GM12878 (cell line): ENCODE measurements at regions not wholly inside any gene's neighbourhood (a gene's known extent, or its start where the extent isn't known, plus 50 kb on each side); places are given as distances from the start of the nearest gene placed in this dataset.

Experiments used
- ATAC-seq: fragments of 200-7000 bp; cut with Tn5 transposase; 3 replicates; pipeline ENCODE4 v1.9.1; 2020; ENCODE audit warnings: mild to moderate bottlenecking, moderate library complexity
- BruUV-seq: library from RNA; stranded (reverse); fragments of 400-500 nt; replicated peaks from 2 replicates; lab custom pipeline; 2021; lab: Mats Ljungman, UMichigan
- CTCF ChIA-PET: fragments of 300-600 bp; sonication (Branson Sonifier 250); formaldehyde crosslinking; extraction: SDS; loops from one replicate; lab custom pipeline; 2021; ENCODE audit warnings: inconsistent platforms; lab: Yijun Ruan, JAX
- POLR2A ChIA-PET: fragments of 350-600 bp; formaldehyde crosslinking; extraction: SDS; loops from one replicate; lab custom pipeline; 2021; ENCODE audit warnings: inconsistent platforms; lab: Charles Lee
- RAD21 ChIA-PET: fragments of 300-600 bp; sonication (Branson Sonifier 250); formaldehyde crosslinking; loops from one replicate; lab custom pipeline; 2023; ENCODE audit warnings: antibody characterized with exemption; ENCODE audit not compliant: unreplicated experiment; lab: Charles Lee
- SMC1A ChIA-PET: fragments of 300-600 bp; sonication (Branson Sonifier 250); formaldehyde crosslinking; loops from one replicate; lab custom pipeline; 2023; ENCODE audit not compliant: unreplicated experiment, uncharacterized antibody; lab: Charles Lee
- DNase-seq: peaks from one replicate; pipeline ENCODE4 v3.0.0-alpha.2; 2011; ENCODE audit warnings: low read depth, low spot score
- FAIRE-seq: peaks from 3 replicates; lab custom pipeline; 2011; peaks lifted over from hg19 to GRCh38; lab: Jason Lieb, UNC
- H2AFZ ChIP-seq: 2 replicates; pipeline ENCODE4 v1.6.0; 2011; ENCODE audit warnings: low read depth, low read length, control low read depth; ENCODE audit not compliant: control insufficient read depth
- H3K27ac ChIP-seq: 2 replicates; pipeline ENCODE4 v1.5.1; 2011; ENCODE audit warnings: control low read depth; ENCODE audit not compliant: control insufficient read depth, insufficient read depth
- H3K27me3 ChIP-seq, 2 experiments: replicated peaks in 1 of 2; 2 replicates each; pipeline versions ENCODE4 v1.6.0 to v1.6.1; 2011; ENCODE audit warnings: low read length in 1 of 2; ENCODE audit not compliant: control insufficient read depth in 2 of 2, insufficient read depth in 2 of 2
- H3K36me3 ChIP-seq, 2 experiments: 2 replicates each; pipeline ENCODE4 v1.5.1; 2011; ENCODE audit warnings: low read length in 1 of 2; ENCODE audit not compliant: control insufficient read depth in 2 of 2, insufficient read depth in 2 of 2
- H3K4me1 ChIP-seq: 2 replicates; pipeline ENCODE4 v1.6.1; 2011; ENCODE audit warnings: mild to moderate bottlenecking, low read length, moderate library complexity, mixed read lengths; ENCODE audit not compliant: control insufficient read depth, insufficient read depth
- H3K4me2 ChIP-seq: 2 replicates; pipeline ENCODE4 v1.6.0; 2011; ENCODE audit warnings: control low read depth; ENCODE audit not compliant: control insufficient read depth, insufficient read depth
- H3K4me3 ChIP-seq: fragments of 200-600 bp; sonication (generic); 2 replicates; pipeline ENCODE4 v1.5.1; 2016
- H3K79me2 ChIP-seq: 2 replicates; pipeline ENCODE4 v1.6.0; 2011; ENCODE audit warnings: low read length; ENCODE audit not compliant: control insufficient read depth, insufficient read depth
- H3K9ac ChIP-seq: 2 replicates; pipeline ENCODE4 v1.8.0; 2011; ENCODE audit warnings: low read length, control low read depth, mixed read lengths; ENCODE audit not compliant: control insufficient read depth, insufficient read depth
- H3K9me3 ChIP-seq: replicated peaks from 3 replicates; pipeline ENCODE4 v1.5.1; 2011; ENCODE audit warnings: mild to moderate bottlenecking, low read length; ENCODE audit not compliant: control insufficient read depth, insufficient read depth
- H4K20me1 ChIP-seq: 2 replicates; pipeline ENCODE4 v1.6.0; 2011; ENCODE audit not compliant: control insufficient read depth, insufficient read depth
- CREM ChIP-seq: IDR thresholded peaks from 2 replicates; pipeline ENCODE4 v1.6.1; 2014; ENCODE audit warnings: antibody characterized with exemption, low read depth
- EP300 ChIP-seq, 2 experiments: fragments of 150-350 bp in 1 of 2; IDR thresholded peaks; 2 replicates each; pipeline ENCODE4 v1.6.1; 2011 to 2012; ENCODE audit warnings: low read depth in 2 of 2, low read length in 2 of 2, borderline replicate concordance in 1 of 2, improper control_type of control experiment in 1 of 2, inconsistent platforms in 1 of 2; ENCODE audit not compliant: control insufficient read depth in 1 of 2
- EZH2 ChIP-seq: IDR thresholded peaks from 2 replicates; pipeline ENCODE4 v1.6.1; 2012; ENCODE audit warnings: low read depth, mild to moderate bottlenecking, control low read depth, inconsistent platforms, low read length, borderline replicate concordance; ENCODE audit not compliant: control insufficient read depth
- KLF5 ChIP-seq: fragments of 450-650 bp; IDR thresholded peaks from 2 replicates; pipeline ENCODE4 v1.6.1; 2014; ENCODE audit warnings: mild to moderate bottlenecking; ENCODE audit not compliant: partially characterized antibody
- NFYB ChIP-seq: IDR thresholded peaks from 2 replicates; pipeline ENCODE4 v1.6.1; 2011; ENCODE audit warnings: low read depth, mild to moderate bottlenecking, low read length, improper control_type of control experiment, moderate library complexity; ENCODE audit not compliant: insufficient read depth
- PAX5 ChIP-seq: IDR thresholded peaks from 2 replicates; pipeline ENCODE4 v1.6.1; 2011; ENCODE audit warnings: low read depth, low read length, borderline replicate concordance
- TCF7 ChIP-seq: IDR thresholded peaks from 2 replicates; pipeline ENCODE4 v1.6.1; 2014; ENCODE audit warnings: antibody characterized with exemption, borderline replicate concordance
- ZNF274 ChIP-seq: IDR thresholded peaks from one replicate; pipeline ENCODE4 v1.8.0; 2011; ENCODE audit not compliant: insufficient read length, insufficient read depth
- WGBS: methylation state at CpG from one replicate; pipeline ENCODE4 v1.1.6; 2016; ENCODE audit warnings: low lambda C conversion rate; ENCODE audit not compliant: insufficient replicate concordance, insufficient coverage; ENCODE audit errors: missing lambda C conversion rate; 5-methylcytosine and 5-hydroxymethylcytosine counted together
- in situ Hi-C: fragments of 300-500 bp; cut with MboI; formaldehyde crosslinking; loops from 9 replicates; pipeline ENCODE4 v1.14.3; 2018; ENCODE audit warnings: mixed read lengths
- intact Hi-C: fragments of 100-400 bp; cut with micrococcal nuclease; formaldehyde crosslinking; loops from one replicate; pipeline ENCODE4 v1.14.2; 2022; ENCODE audit not compliant: unreplicated experiment
- TF ChIP-seq, protein P1 (sequence below): fragments of 450-650 bp; IDR thresholded peaks from 2 replicates; pipeline ENCODE4 v1.6.1; 2017; ENCODE audit warnings: mild to moderate bottlenecking
- TF ChIP-seq, protein P2 (sequence below): IDR thresholded peaks from 2 replicates; pipeline ENCODE4 v1.6.1; 2011; ENCODE audit warnings: low read depth, mild to moderate bottlenecking, low read length, moderate library complexity, borderline replicate concordance; ENCODE audit errors: extremely low read depth
- TF ChIP-seq, protein P3 (sequence below): fragments of 450-650 bp; IDR thresholded peaks from 2 replicates; pipeline ENCODE4 v1.6.1; 2017; ENCODE audit warnings: mild to moderate bottlenecking, moderate library complexity

DNA sequence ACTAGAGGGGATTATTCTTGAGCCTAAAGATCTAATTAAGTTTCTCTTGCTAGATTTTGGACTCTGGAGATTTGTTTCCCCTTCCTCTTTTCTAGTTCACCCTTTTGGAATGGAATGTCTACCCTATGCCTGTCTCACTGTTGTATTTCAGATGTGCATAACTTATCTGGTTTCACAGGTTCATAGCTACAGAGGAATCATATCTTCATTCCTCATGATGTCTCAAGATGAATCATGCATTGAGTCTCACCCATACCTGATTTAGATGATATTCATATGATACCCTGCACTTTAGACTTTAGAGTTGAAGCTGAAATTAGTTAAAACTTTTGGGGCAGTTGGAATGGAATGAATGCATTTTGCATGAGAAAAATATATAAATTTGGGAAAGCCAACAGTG is 246.7 kb downstream of the HS3ST1 start:
- H4K20me1 ChIP-seq: no peaks in the 10 kb centered on the region
- ChIA-PET CTCF (no interaction called here), POLR2A (no interaction called here), RAD21 (no interaction called here)
- H3K27me3 ChIP-seq: no peaks in the 10 kb centered on the region; a peak in 1 of 4 replicates
- no peaks in the 10 kb centered on the region for H3K9me3 ChIP-seq
- DNase-seq: no peak
- H2AFZ ChIP-seq: no peak overlapping the region
- intact Hi-C loops: no loop called here
- H3K9ac ChIP-seq: no peak overlapping the region
- H3K27ac ChIP-seq: no peak overlapping the region
- no peak overlapping the region for H3K4me2 ChIP-seq
- H3K4me3 ChIP-seq: no peak overlapping the region
- TF ChIP-seq CREM (no peak), NFYB (no peak), EP300 (IDR thresholded peaks at IDR 0.05; ENCODE audit: borderline replicate concordance in 1 of 2, control insufficient read depth in 1 of 2, low read depth in 2 of 2, low read length in 2 of 2) (no peak)
- TF ChIP-seq, protein P1, sequence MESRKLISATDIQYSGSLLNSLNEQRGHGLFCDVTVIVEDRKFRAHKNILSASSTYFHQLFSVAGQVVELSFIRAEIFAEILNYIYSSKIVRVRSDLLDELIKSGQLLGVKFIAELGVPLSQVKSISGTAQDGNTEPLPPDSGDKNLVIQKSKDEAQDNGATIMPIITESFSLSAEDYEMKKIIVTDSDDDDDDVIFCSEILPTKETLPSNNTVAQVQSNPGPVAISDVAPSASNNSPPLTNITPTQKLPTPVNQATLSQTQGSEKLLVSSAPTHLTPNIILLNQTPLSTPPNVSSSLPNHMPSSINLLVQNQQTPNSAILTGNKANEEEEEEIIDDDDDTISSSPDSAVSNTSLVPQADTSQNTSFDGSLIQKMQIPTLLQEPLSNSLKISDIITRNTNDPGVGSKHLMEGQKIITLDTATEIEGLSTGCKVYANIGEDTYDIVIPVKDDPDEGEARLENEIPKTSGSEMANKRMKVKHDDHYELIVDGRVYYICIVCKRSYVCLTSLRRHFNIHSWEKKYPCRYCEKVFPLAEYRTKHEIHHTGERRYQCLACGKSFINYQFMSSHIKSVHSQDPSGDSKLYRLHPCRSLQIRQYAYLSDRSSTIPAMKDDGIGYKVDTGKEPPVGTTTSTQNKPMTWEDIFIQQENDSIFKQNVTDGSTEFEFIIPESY: no peak
- TF ChIP-seq, protein P2, sequence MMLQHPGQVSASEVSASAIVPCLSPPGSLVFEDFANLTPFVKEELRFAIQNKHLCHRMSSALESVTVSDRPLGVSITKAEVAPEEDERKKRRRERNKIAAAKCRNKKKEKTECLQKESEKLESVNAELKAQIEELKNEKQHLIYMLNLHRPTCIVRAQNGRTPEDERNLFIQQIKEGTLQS: no peak
- TF ChIP-seq, all 136 proteins: peak for 0
- in situ Hi-C loops: no loop called here
- BruUV-seq: no TSS peak
- no peak for FAIRE-seq
- no peak for ATAC-seq
- H3K4me1 ChIP-seq: no peaks in the 10 kb centered on the region
- SMC1A ChIA-PET: interaction anchor here (0.6 kb wide), 1 partner anchor 216 kb away, joined by 3 read pairs; no protein-coding TSS in a partner anchor
- H3K79me2 ChIP-seq: no peaks in the 10 kb centered on the region
- no peaks in the 10 kb centered on the region for H3K36me3 ChIP-seq

DNA sequence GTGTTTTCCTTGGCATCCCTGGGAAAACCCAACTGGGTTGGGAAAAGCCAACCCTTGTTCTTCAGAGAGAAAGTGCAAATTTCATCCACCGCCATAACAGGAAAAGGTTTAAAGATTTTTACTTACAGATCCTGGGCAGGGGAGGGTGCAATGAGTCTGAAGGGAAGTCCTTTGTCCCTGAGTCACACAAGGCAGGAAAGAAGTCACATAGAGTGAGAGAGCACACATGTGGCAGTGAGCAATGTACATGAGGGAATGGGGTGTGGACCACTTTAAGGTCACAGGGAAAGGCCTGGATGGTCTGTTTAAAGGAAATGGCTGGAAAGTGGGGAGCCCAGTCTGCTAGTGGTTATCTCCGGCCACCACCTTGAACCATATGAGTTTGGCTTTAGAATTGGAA is 248.9 kb downstream of the HS3ST1 start:
- intact Hi-C loops (no loop called here), in situ Hi-C loops (no loop called here)
- Histone ChIP-seq H3K36me3 (no peaks in the 10 kb centered on the region), H4K20me1 (no peaks in the 10 kb centered on the region), H3K27me3 (no peaks in the 10 kb centered on the region; a peak in 1 of 4 replicates), H3K4me2 (no peak overlapping the region), H3K79me2 (no peaks in the 10 kb centered on the region), H3K9me3 (no peaks in the 10 kb centered on the region), H3K27ac (no peak overlapping the region), H3K4me3 (no peak overlapping the region), H2AFZ (no peak overlapping the region), H3K9ac (no peak overlapping the region), H3K4me1 (no peaks in the 10 kb centered on the region)
- ChIA-PET RAD21 (no interaction called here), CTCF (no interaction called here), SMC1A (no interaction called here), POLR2A (no interaction called here)
- WGBS: 50% methylated on average over 2 of the region's 2 CpGs
- FAIRE-seq (no peak), ATAC-seq (no peak), DNase-seq (no peak)
- BruUV-seq: no TSS peak
- TF ChIP-seq ZNF274: no peak
- TF ChIP-seq, protein P2: no peak
- no peak for TF ChIP-seq EZH2
- no peak for TF ChIP-seq PAX5
- TF ChIP-seq, protein P3, sequence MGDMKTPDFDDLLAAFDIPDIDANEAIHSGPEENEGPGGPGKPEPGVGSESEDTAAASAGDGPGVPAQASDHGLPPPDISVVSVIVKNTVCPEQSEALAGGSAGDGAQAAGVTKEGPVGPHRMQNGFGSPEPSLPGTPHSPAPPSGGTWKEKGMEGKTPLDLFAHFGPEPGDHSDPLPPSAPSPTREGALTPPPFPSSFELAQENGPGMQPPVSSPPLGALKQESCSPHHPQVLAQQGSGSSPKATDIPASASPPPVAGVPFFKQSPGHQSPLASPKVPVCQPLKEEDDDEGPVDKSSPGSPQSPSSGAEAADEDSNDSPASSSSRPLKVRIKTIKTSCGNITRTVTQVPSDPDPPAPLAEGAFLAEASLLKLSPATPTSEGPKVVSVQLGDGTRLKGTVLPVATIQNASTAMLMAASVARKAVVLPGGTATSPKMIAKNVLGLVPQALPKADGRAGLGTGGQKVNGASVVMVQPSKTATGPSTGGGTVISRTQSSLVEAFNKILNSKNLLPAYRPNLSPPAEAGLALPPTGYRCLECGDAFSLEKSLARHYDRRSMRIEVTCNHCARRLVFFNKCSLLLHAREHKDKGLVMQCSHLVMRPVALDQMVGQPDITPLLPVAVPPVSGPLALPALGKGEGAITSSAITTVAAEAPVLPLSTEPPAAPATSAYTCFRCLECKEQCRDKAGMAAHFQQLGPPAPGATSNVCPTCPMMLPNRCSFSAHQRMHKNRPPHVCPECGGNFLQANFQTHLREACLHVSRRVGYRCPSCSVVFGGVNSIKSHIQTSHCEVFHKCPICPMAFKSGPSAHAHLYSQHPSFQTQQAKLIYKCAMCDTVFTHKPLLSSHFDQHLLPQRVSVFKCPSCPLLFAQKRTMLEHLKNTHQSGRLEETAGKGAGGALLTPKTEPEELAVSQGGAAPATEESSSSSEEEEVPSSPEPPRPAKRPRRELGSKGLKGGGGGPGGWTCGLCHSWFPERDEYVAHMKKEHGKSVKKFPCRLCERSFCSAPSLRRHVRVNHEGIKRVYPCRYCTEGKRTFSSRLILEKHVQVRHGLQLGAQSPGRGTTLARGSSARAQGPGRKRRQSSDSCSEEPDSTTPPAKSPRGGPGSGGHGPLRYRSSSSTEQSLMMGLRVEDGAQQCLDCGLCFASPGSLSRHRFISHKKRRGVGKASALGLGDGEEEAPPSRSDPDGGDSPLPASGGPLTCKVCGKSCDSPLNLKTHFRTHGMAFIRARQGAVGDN: no peak
- TF ChIP-seq KLF5: no peak
- no peak for TF ChIP-seq TCF7
